ENCODE measurements at regions not wholly inside any gene's neighbourhood (a gene's known extent, or its start where the extent isn't known, plus 50 kb on each side); places are given as distances from the start of the nearest gene placed in this dataset.

- no peaks in the 10 kb centered on the region for H3K9me3 ChIP-seq (ENCODE audit: low read length)
- H3K9me2 ChIP-seq (ENCODE audit: low read depth, low read length) = no peaks in the 10 kb centered on the region
- H3K4me3 ChIP-seq (ENCODE audit: low read depth, low read length, poor library complexity, severe bottlenecking) = no peak overlapping the region
- no peak overlapping the region for H3K27ac ChIP-seq (ENCODE audit: low read depth, low read length, poor library complexity, severe bottlenecking)
- no peaks in the 10 kb centered on the region for H3F3A ChIP-seq (ENCODE audit: insufficient read depth, low read length)
- H4K20me1 ChIP-seq (ENCODE audit: insufficient read depth, low read length) = no peaks in the 10 kb centered on the region
- no peak overlapping the region for H3K9ac ChIP-seq (ENCODE audit: low read length)
- no peaks in the 10 kb centered on the region for H3K79me2 ChIP-seq (ENCODE audit: insufficient read depth, low read length)
- no peak overlapping the region for H2AFZ ChIP-seq (ENCODE audit: low read length)
- no peaks in the 10 kb centered on the region for H3K36me3 ChIP-seq (ENCODE audit: insufficient read depth, low read length)
- H3K4me1 ChIP-seq (ENCODE audit: insufficient read depth, low read length, severe bottlenecking) = no peaks in the 10 kb centered on the region
- no peak overlapping the region for H3K4me2 ChIP-seq (ENCODE audit: low read length)
- H3K27me3 ChIP-seq (ENCODE audit: insufficient read depth, low read length) = no peaks in the 10 kb centered on the region
- TF ChIP-seq EZH2 (IDR thresholded peaks at IDR 0.05; ENCODE audit: borderline replicate concordance, low read length) (no peak), CTCF (IDR thresholded peaks at IDR 0.05; ENCODE audit: low read length) (no peak)
Measured at GRCh38 chr12:93042283-93042682, 113.2 kb upstream of the EEA1 start.

GRCh38 chr12:93042684-93043083 is 113.6 kb upstream of the EEA1 start:
- no peak for TF ChIP-seq EZH2 (IDR thresholded peaks at IDR 0.05; ENCODE audit: borderline replicate concordance, low read length)
- no peak for TF ChIP-seq CTCF (IDR thresholded peaks at IDR 0.05; ENCODE audit: low read length)
- H3K27ac ChIP-seq (ENCODE audit: low read depth, low read length, poor library complexity, severe bottlenecking) = no peak overlapping the region
- H3K36me3 ChIP-seq (ENCODE audit: insufficient read depth, low read length) = no peaks in the 10 kb centered on the region
- H3F3A ChIP-seq (ENCODE audit: insufficient read depth, low read length) = no peaks in the 10 kb centered on the region
- no peaks in the 10 kb centered on the region for H4K20me1 ChIP-seq (ENCODE audit: insufficient read depth, low read length)
- H3K4me2 ChIP-seq (ENCODE audit: low read length) = no peak overlapping the region
- H3K9me2 ChIP-seq (ENCODE audit: low read depth, low read length) = no peaks in the 10 kb centered on the region
- H3K4me3 ChIP-seq (ENCODE audit: low read depth, low read length, poor library complexity, severe bottlenecking) = no peak overlapping the region
- no peak overlapping the region for H2AFZ ChIP-seq (ENCODE audit: low read length)
- no peaks in the 10 kb centered on the region for H3K27me3 ChIP-seq (ENCODE audit: insufficient read depth, low read length)
- H3K9ac ChIP-seq (ENCODE audit: low read length) = no peak overlapping the region
- H3K9me3 ChIP-seq (ENCODE audit: low read length) = no peaks in the 10 kb centered on the region
- no peaks in the 10 kb centered on the region for H3K4me1 ChIP-seq (ENCODE audit: insufficient read depth, low read length, severe bottlenecking)
- H3K79me2 ChIP-seq (ENCODE audit: insufficient read depth, low read length) = no peaks in the 10 kb centered on the region

- Histone ChIP-seq H2AFZ (ENCODE audit: low read length) (no peak overlapping the region), H3F3A (ENCODE audit: insufficient read depth, low read length) (no peaks in the 10 kb centered on the region), H3K27ac (ENCODE audit: low read depth, low read length, poor library complexity, severe bottlenecking) (no peak overlapping the region), H3K4me3 (ENCODE audit: low read depth, low read length, poor library complexity, severe bottlenecking) (no peak overlapping the region), H3K36me3 (ENCODE audit: insufficient read depth, low read length) (no peaks in the 10 kb centered on the region), H3K9me2 (ENCODE audit: low read depth, low read length) (no peaks in the 10 kb centered on the region), H3K4me1 (ENCODE audit: insufficient read depth, low read length, severe bottlenecking) (no peaks in the 10 kb centered on the region), H3K9ac (ENCODE audit: low read length) (no peak overlapping the region), H3K9me3 (ENCODE audit: low read length) (no peaks in the 10 kb centered on the region), H3K4me2 (ENCODE audit: low read length) (no peak overlapping the region), H4K20me1 (ENCODE audit: insufficient read depth, low read length) (no peaks in the 10 kb centered on the region), H3K79me2 (ENCODE audit: insufficient read depth, low read length) (no peaks in the 10 kb centered on the region), H3K27me3 (ENCODE audit: insufficient read depth, low read length) (no peaks in the 10 kb centered on the region)
- no peak for TF ChIP-seq EZH2 (IDR thresholded peaks at IDR 0.05; ENCODE audit: borderline replicate concordance, low read length)
Measured at GRCh38 chr12:93043192-93043876, 114.2 kb upstream of the EEA1 start.

GRCh38 chr12:93043877-93044209 is 114.7 kb upstream of the EEA1 start:
- TF ChIP-seq CTCF (IDR thresholded peaks at IDR 0.05; ENCODE audit: low read length) = no peak
- TF ChIP-seq EZH2 (IDR thresholded peaks at IDR 0.05; ENCODE audit: borderline replicate concordance, low read length) = no peak
- no peak overlapping the region for H3K4me2 ChIP-seq (ENCODE audit: low read length)
- H3K9ac ChIP-seq (ENCODE audit: low read length) = no peak overlapping the region
- H4K20me1 ChIP-seq (ENCODE audit: insufficient read depth, low read length) = no peaks in the 10 kb centered on the region
- H3F3A ChIP-seq (ENCODE audit: insufficient read depth, low read length) = no peaks in the 10 kb centered on the region
- no peak overlapping the region for H2AFZ ChIP-seq (ENCODE audit: low read length)
- H3K4me3 ChIP-seq (ENCODE audit: low read depth, low read length, poor library complexity, severe bottlenecking) = no peak overlapping the region
- H3K36me3 ChIP-seq (ENCODE audit: insufficient read depth, low read length) = no peaks in the 10 kb centered on the region
- no peaks in the 10 kb centered on the region for H3K27me3 ChIP-seq (ENCODE audit: insufficient read depth, low read length)
- no peak overlapping the region for H3K27ac ChIP-seq (ENCODE audit: low read depth, low read length, poor library complexity, severe bottlenecking)
- no peaks in the 10 kb centered on the region for H3K9me3 ChIP-seq (ENCODE audit: low read length)
- H3K79me2 ChIP-seq (ENCODE audit: insufficient read depth, low read length) = no peaks in the 10 kb centered on the region
- no peaks in the 10 kb centered on the region for H3K9me2 ChIP-seq (ENCODE audit: low read depth, low read length)
- no peaks in the 10 kb centered on the region for H3K4me1 ChIP-seq (ENCODE audit: insufficient read depth, low read length, severe bottlenecking)
